Testis (tissue), 2 donors: ENCODE measurements at regions not wholly inside any gene's neighbourhood (a gene's known extent, or its start where the extent isn't known, plus 50 kb on each side); places are given as distances from the start of the nearest gene placed in this dataset.

ENCODE experiments used
- CTCF ChIP-seq, 3 experiments: fragments of 450-650 bp in 2 of 3; fragments of 200-600 bp in 1 of 3; sonication (generic) in 1 of 3; IDR thresholded peaks; one replicate each; pipeline ENCODE4 v1.5.1; 2016 to 2019; ENCODE audit warnings: antibody characterized with exemption in 3 of 3, mild to moderate bottlenecking in 2 of 3, moderate library complexity in 1 of 3
- POLR2A ChIP-seq: fragments of 450-650 bp; IDR thresholded peaks from one replicate; pipeline ENCODE4 v1.6.1; 2017; ENCODE audit warnings: antibody characterized with exemption, mild to moderate bottlenecking, moderate library complexity

- TF ChIP-seq CTCF (IDR thresholded peaks at IDR 0.05) (no peak), POLR2A (no peak)
These were observed 119.7 kb upstream of the LMO4 start for GRCh38 chr1:87208931-87209330.
